A549 (cell line): ENCODE measurements at regions not wholly inside any gene's neighbourhood (a gene's known extent, or its start where the extent isn't known, plus 50 kb on each side); places are given as distances from the start of the nearest gene placed in this dataset.
"Not testable (repeated sequence)": the region's sequence is repeated elsewhere in the genome, so short reads cannot be mapped to it uniquely, and the experiment has no call there.

ENCODE experiments used
- ATAC-seq, 2 experiments: fragments of 200-7000 bp in 1 of 2; fragments of >200 bp in 1 of 2; cut with Nextera tagmentation in 1 of 2; cut with Tn5 transposase in 1 of 2; 3 replicates each; pipeline versions ENCODE4 v1.8.0 to v1.9.1; 2018 to 2020; ENCODE audit warnings: mild to moderate bottlenecking in 1 of 2, moderate library complexity in 1 of 2
- CTCF ChIA-PET: fragments of 300-600 bp; sonication (Branson Sonifier 250); formaldehyde crosslinking; extraction: SDS; loops from one replicate; lab custom pipeline; 2021; ENCODE audit warnings: antibody characterized with exemption, inconsistent platforms; lab: Yijun Ruan, JAX
- POLR2A ChIA-PET: fragments of 350-600 bp; formaldehyde crosslinking; extraction: SDS; loops from one replicate; lab custom pipeline; 2021; ENCODE audit warnings: antibody characterized with exemption, inconsistent platforms; lab: Yijun Ruan, JAX
- DNase-seq, 2 experiments: peaks; one replicate each; pipeline versions ENCODE4 v3.0.0 to v3.0.0-alpha.2; 2011 to 2016; ENCODE audit warnings: low read depth in 1 of 2, low spot score in 1 of 2
- FAIRE-seq: peaks from 2 replicates; lab custom pipeline; 2011; peaks lifted over from hg19 to GRCh38; lab: Jason Lieb, UNC
- H3K27ac ChIP-seq, 2 experiments: fragments of >200 bp; sonication (Bioruptor Twin); formaldehyde crosslinking; 3 replicates each; pipeline ENCODE4 v1.5.1; 2016 to 2017
- H3K4me1 ChIP-seq: fragments of >200 bp; sonication (Bioruptor Twin); formaldehyde crosslinking; 3 replicates; pipeline ENCODE4 v1.6.1; 2016
- H3K4me2 ChIP-seq: fragments of >200 bp; sonication (Bioruptor Twin); formaldehyde crosslinking; 3 replicates; pipeline ENCODE4 v1.6.1; 2016
- H3K4me3 ChIP-seq: fragments of >200 bp; sonication (Bioruptor Twin); formaldehyde crosslinking; 3 replicates; pipeline ENCODE4 v1.5.1; 2016
- H3K9me3 ChIP-seq: fragments of >200 bp; sonication (Bioruptor Twin); formaldehyde crosslinking; 3 replicates; pipeline ENCODE4 v1.6.1; 2016
- EHF ChIP-seq: fragments of 250-450 bp; sonication (Bioruptor Pico); IDR thresholded peaks from 2 replicates; pipeline ENCODE4 v1.5.0; 2020; ENCODE audit warnings: mild to moderate bottlenecking
- FOSL2 ChIP-seq, 2 experiments: fragments of 450-650 bp in 1 of 2; fragments of >200 bp in 1 of 2; sonication (Bioruptor Twin) in 1 of 2; formaldehyde crosslinking; IDR thresholded peaks; 2 replicates each; pipeline versions ENCODE4 v1.5.0 to v1.6.1; 2016 to 2020; ENCODE audit warnings: mild to moderate bottlenecking in 1 of 2, moderate library complexity in 1 of 2
- GATA3 ChIP-seq: IDR thresholded peaks from 2 replicates; pipeline ENCODE4 v1.6.1; 2012; ENCODE audit warnings: borderline replicate concordance
- JUN ChIP-seq, 2 experiments: fragments of >200 bp; sonication (Bioruptor Twin); formaldehyde crosslinking; IDR thresholded peaks; 2 replicates in 1 of 2; 3 replicates in 1 of 2; pipeline ENCODE4 v1.6.1; 2016 to 2017
- JUNB ChIP-seq: fragments of >200 bp; sonication (Bioruptor Twin); formaldehyde crosslinking; IDR thresholded peaks from 2 replicates; pipeline ENCODE4 v1.6.1; 2016
- KDM1A ChIP-seq: fragments of 200-600 bp; sonication (generic); IDR thresholded peaks from 2 replicates; pipeline ENCODE4 v1.6.1; 2016; ENCODE audit warnings: low read depth, mild to moderate bottlenecking
- MAFK ChIP-seq: fragments of 450-650 bp; IDR thresholded peaks from 2 replicates; pipeline ENCODE4 v1.6.1; 2014; ENCODE audit not compliant: partially characterized antibody
- NPAS2 ChIP-seq: fragments of 250-450 bp; sonication (Bioruptor Pico); IDR thresholded peaks from 2 replicates; pipeline ENCODE4 v1.8.0; 2022; ENCODE audit warnings: mild to moderate bottlenecking, moderate library complexity, borderline replicate concordance
- RARB ChIP-seq: fragments of 250-450 bp; sonication (Bioruptor Pico); IDR thresholded peaks from 2 replicates; pipeline ENCODE4 v1.8.0; 2021; ENCODE audit warnings: mild to moderate bottlenecking, moderate library complexity
- RFX5 ChIP-seq: fragments of 450-650 bp; IDR thresholded peaks from 2 replicates; pipeline ENCODE4 v1.7.1; 2014; ENCODE audit warnings: antibody characterized with exemption, mild to moderate bottlenecking, moderate library complexity
- SREBF2 ChIP-seq: fragments of 450-650 bp; IDR thresholded peaks from 2 replicates; pipeline ENCODE4 v1.6.1; 2014; ENCODE audit warnings: mild to moderate bottlenecking, moderate library complexity
- TP53 ChIP-seq: fragments of 250-450 bp; sonication (Bioruptor Pico); IDR thresholded peaks from 2 replicates; pipeline ENCODE4 v1.5.0; 2021; ENCODE audit warnings: mild to moderate bottlenecking, moderate library complexity
- ZFP36 ChIP-seq: fragments of 450-650 bp; IDR thresholded peaks from 2 replicates; pipeline ENCODE4 v1.6.1; 2014; ENCODE audit warnings: borderline replicate concordance; ENCODE audit not compliant: partially characterized antibody
- WGBS: methylation state at CpG from one replicate; pipeline ENCODE4 v1.1.6; 2017; ENCODE audit errors: missing lambda C conversion rate; 5-methylcytosine and 5-hydroxymethylcytosine counted together
- TF ChIP-seq, protein P1 (sequence below): fragments of 250-450 bp; sonication (Bioruptor Pico); IDR thresholded peaks from 2 replicates; pipeline ENCODE4 v1.5.0; 2020; ENCODE audit warnings: low read depth, mild to moderate bottlenecking, moderate library complexity
- TF ChIP-seq, protein P2 (sequence below): IDR thresholded peaks from 2 replicates; pipeline ENCODE4 v1.6.1; 2012
- TF ChIP-seq, protein P3 (sequence below): fragments of >200 bp; sonication (Bioruptor Twin); formaldehyde crosslinking; IDR thresholded peaks from 3 replicates; pipeline ENCODE4 v1.5.1; 2016
- TF ChIP-seq, protein P4 (sequence below): fragments of >200 bp; sonication (Bioruptor Twin); formaldehyde crosslinking; IDR thresholded peaks from 3 replicates; pipeline ENCODE4 v1.6.1; 2016

DNA sequence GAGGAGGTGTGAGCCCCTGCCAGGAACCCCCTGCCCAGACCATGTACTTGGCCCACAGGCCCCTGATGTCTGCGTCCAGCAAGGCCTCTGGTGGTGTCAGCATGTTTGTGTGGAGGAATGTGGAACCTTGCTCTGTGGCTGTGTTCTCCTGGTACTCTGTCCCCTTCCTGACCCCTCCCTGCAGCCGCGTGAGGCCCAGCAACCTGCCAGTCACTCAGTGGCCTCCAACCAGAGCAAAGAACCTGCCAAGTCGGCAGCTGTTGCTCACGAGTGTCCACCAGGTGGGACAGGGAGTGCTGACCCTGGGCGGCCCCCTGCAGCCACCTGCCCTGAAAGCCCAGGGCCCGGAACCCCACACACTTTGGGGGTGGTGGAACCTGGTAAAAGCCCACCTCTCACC lies 65.6 kb upstream of the COBL start:
- DNase-seq, FAIRE-seq, H3K27ac ChIP-seq, H3K4me2 ChIP-seq, CTCF ChIA-PET, H3K4me3 ChIP-seq, H3K9me3 ChIP-seq, POLR2A ChIA-PET, ATAC-seq, H3K4me1 ChIP-seq: not testable (repeated sequence)
- 80% methylated on average over 1 of the region's 7 CpGs for WGBS

DNA sequence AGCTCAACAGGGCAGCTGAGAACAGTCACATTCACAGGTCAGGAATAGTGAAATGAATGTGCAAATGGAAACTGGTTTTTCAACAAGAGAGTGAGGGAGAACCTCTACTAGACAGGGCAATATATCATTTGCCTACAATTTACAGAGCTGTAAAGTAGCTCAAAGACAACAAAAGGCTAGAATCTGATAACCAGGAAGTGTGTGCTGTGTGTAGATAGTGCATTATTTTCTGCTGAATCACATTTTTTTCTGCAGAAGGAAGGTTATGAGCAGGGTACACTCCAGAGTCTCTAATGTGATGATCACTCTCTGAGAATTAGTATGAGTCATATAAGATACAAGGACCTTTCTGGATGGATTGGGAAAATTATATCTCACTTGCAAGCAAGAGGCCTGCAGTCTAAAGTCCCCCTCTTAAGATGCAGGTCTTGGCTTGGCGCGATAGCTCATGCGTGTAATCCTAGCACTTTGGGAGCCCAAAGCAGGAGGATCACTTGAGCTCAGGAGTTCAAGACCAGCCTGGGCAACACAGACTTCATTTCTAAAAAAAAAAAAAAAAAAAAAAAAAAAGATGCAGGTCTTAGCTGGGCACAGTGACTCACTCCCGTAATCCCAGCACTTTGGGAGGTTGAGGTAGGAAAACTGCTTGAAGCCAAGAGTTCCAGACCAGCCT lies 59.9 kb upstream of the COBL start:
- ChIA-PET CTCF (interaction anchor here (0.9 to 3.2 kb wide), 5 partner anchors 9 to 1171 kb away, joined by 3 to 20 read pairs (median 7); no protein-coding TSS in a partner anchor), POLR2A (interaction anchor here (0.6 kb wide), 1 partner anchor 926 kb away, joined by 5 read pairs; the partner anchor contains the start of gene FIGNL1)
- DNase-seq (peak in 1 of 2 experiments; percentile 89), FAIRE-seq (no peak), ATAC-seq (peak; percentile 90 to 98)
- peak overlapping the region; percentile 37 for H3K4me2 ChIP-seq
- 15% methylated on average over 4 of the region's 4 CpGs for WGBS
- peaks cover 20% of the 10 kb centered on the region for H3K4me1 ChIP-seq
- no peak overlapping the region for H3K4me3 ChIP-seq
- no peak for TF ChIP-seq KDM1A
- TF ChIP-seq, protein P1, sequence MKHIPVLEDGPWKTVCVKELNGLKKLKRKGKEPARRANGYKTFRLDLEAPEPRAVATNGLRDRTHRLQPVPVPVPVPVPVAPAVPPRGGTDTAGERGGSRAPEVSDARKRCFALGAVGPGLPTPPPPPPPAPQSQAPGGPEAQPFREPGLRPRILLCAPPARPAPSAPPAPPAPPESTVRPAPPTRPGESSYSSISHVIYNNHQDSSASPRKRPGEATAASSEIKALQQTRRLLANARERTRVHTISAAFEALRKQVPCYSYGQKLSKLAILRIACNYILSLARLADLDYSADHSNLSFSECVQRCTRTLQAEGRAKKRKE = no peak
- 0 out of 5 replicates have a peak, but pooled peaks of 1 of the 2 experiments have one; percentile 21 for TF ChIP-seq JUN (IDR thresholded peaks at IDR 0.05)
- no peak for TF ChIP-seq NPAS2 (CRISPR knock-in tag)
- no peak for TF ChIP-seq TP53 (CRISPR knock-in tag)
- TF ChIP-seq GATA3 = peak; percentile 61; the same call in 1 of the 2 replicates
- TF ChIP-seq RARB = no peak
- TF ChIP-seq, protein P2, sequence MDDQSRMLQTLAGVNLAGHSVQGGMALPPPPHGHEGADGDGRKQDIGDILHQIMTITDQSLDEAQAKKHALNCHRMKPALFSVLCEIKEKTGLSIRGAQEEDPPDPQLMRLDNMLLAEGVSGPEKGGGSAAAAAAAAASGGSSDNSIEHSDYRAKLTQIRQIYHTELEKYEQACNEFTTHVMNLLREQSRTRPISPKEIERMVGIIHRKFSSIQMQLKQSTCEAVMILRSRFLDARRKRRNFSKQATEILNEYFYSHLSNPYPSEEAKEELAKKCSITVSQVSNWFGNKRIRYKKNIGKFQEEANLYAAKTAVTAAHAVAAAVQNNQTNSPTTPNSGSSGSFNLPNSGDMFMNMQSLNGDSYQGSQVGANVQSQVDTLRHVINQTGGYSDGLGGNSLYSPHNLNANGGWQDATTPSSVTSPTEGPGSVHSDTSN = no peak
- peak; percentile 75 for TF ChIP-seq FOSL2 (IDR thresholded peaks at IDR 0.05)
- TF ChIP-seq FOSL2 (CRISPR knock-in tag; IDR thresholded peaks at IDR 0.05) = peak; percentile 90
- TF ChIP-seq JUNB = peak; percentile 68
- no peak for TF ChIP-seq EHF (CRISPR knock-in tag)
- TF ChIP-seq SREBF2 = peak; percentile 37; the same call in 1 of the 2 replicates
- TF ChIP-seq, protein P3, sequence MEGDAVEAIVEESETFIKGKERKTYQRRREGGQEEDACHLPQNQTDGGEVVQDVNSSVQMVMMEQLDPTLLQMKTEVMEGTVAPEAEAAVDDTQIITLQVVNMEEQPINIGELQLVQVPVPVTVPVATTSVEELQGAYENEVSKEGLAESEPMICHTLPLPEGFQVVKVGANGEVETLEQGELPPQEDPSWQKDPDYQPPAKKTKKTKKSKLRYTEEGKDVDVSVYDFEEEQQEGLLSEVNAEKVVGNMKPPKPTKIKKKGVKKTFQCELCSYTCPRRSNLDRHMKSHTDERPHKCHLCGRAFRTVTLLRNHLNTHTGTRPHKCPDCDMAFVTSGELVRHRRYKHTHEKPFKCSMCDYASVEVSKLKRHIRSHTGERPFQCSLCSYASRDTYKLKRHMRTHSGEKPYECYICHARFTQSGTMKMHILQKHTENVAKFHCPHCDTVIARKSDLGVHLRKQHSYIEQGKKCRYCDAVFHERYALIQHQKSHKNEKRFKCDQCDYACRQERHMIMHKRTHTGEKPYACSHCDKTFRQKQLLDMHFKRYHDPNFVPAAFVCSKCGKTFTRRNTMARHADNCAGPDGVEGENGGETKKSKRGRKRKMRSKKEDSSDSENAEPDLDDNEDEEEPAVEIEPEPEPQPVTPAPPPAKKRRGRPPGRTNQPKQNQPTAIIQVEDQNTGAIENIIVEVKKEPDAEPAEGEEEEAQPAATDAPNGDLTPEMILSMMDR = no peak
- TF ChIP-seq MAFK = peak; percentile 98
- TF ChIP-seq ZFP36 = no peak
- TF ChIP-seq, protein P4, sequence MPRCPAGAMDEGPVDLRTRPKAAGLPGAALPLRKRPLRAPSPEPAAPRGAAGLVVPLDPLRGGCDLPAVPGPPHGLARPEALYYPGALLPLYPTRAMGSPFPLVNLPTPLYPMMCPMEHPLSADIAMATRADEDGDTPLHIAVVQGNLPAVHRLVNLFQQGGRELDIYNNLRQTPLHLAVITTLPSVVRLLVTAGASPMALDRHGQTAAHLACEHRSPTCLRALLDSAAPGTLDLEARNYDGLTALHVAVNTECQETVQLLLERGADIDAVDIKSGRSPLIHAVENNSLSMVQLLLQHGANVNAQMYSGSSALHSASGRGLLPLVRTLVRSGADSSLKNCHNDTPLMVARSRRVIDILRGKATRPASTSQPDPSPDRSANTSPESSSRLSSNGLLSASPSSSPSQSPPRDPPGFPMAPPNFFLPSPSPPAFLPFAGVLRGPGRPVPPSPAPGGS = no peak
- H3K27ac ChIP-seq = peak overlapping the region; percentile 36 to 77; a peak in 5 of 6 replicates
- H3K9me3 ChIP-seq = no peaks in the 10 kb centered on the region

DNA sequence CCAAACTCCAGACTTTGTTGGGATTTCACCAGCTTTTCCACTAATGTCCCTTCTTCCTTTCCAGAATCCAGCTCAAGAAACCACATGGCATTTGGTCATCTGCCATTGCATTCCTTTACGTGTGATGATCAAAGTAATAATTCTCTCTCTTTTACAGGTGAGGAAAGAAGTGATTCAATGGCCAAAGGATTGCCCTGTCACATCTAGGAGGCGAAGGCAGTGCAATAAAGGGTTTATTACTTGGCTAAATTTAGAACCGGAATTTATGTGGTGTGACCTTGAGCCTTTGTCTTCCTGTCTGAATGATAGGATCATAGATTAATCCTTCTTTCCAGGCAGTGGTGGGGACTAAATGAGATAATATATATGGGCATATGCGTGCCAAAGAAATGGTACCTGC lies 58.3 kb upstream of the COBL start:
- POLR2A ChIA-PET = no interaction called here
- no peak overlapping the region for H3K27ac ChIP-seq
- 77% methylated on average over 4 of the region's 4 CpGs for WGBS
- CTCF ChIA-PET = interaction anchor here (0.9 to 3.2 kb wide), 3 partner anchors 18 to 214 kb away, joined by 3 to 14 read pairs (median 7); no protein-coding TSS in a partner anchor
- ATAC-seq (no peak), FAIRE-seq (no peak)
- TF ChIP-seq RFX5 = no peak
- TF ChIP-seq, all 56 proteins: peak for 0
- H3K4me2 ChIP-seq = no peak overlapping the region
- no peak overlapping the region for H3K4me3 ChIP-seq
- H3K9me3 ChIP-seq = no peaks in the 10 kb centered on the region
- DNase-seq = no peak
- H3K4me1 ChIP-seq = peaks cover 20% of the 10 kb centered on the region

DNA sequence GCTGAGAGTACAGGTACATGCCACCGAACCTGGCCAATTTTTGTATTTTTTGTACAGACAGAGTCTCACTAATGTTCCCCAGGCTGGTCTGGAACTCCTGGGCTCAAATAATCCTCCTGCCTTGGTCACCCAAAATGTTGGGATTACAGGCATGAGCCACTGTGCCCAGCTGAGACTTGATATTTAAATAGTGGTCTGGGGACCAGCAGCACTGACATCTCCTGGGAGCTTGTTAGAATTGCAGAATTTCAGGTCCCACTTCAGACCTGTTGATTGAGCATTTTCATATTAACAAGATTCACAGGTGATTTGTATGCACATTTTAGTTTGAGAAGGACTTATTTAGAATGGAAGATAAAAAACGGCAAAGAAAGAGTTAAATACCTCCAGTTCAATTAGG lies 57.0 kb upstream of the COBL start:
- H3K4me3 ChIP-seq, FAIRE-seq, H3K27ac ChIP-seq, POLR2A ChIA-PET, H3K4me2 ChIP-seq, DNase-seq, H3K9me3 ChIP-seq, CTCF ChIA-PET: not testable (repeated sequence)
- WGBS = 86% methylated on average over 1 of the region's 2 CpGs
- peak in 1 of 2 experiments; percentile 29; a peak in 1 of 6 replicates for ATAC-seq
- peaks cover 20% of the 10 kb centered on the region for H3K4me1 ChIP-seq
